ENCODE measurements at regions not wholly inside any gene's neighbourhood (a gene's known extent, or its start where the extent isn't known, plus 50 kb on each side); places are given as distances from the start of the nearest gene placed in this dataset.
A peak's percentile ranks its signal among the peaks of the same experiment; 100 is the strongest.
"Not testable (repeated sequence)": the region's sequence is repeated elsewhere in the genome, so short reads cannot be mapped to it uniquely, and the experiment has no call there.

DNA sequence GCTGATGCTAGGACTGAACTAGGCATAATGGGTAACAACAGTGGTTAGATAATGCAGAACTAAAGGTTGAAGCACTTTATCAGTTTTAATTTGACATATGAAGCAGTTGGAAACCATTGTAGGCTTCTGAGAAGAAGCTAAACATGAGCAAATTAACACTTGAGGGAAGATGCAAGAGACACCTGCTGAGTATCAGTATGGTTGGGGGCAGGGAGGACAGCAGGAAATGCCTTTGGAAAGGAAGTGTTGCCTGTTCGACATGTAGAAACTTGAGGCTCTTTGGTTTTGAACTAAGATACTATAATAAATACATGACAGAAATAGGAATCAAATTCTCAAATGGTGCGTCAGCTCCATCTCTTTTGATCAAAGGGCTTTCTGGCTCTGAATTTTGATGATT lies 115.6 kb downstream of the FHIP1A start:
- Histone ChIP-seq H3K27ac (ENCODE audit: low read depth, low read length) (no peak overlapping the region), H3K23ac (ENCODE audit: low read length) (no peak overlapping the region)
- no CpG with 5 or more reads among the region's 2 CpGs for WGBS (ENCODE audit: extremely low coverage, insufficient coverage, low lambda C conversion rate)

DNA sequence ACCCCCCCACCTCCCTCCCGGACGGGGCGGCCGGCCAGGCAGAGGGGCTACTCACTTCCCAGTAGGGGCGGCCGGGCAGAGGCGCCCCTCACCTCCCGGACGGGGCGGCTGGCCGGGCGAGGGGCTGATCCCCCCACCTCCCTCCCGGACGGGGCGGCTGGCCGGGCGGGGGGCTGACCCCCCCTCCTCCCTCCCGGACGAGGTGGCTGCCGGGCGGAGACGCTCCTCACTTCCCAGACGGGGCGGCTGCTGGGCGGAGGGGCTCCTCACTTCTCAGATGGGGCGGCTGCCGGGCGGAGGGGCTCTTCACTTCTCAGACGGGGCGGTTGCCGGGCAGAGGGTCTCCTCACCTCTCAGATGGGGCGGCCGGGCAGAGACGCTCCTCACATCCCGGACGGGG lies 117.5 kb downstream of the FHIP1A start:
- no CpG with 5 or more reads among the region's 36 CpGs for WGBS (ENCODE audit: extremely low coverage, insufficient coverage, low lambda C conversion rate)
- not testable (repeated sequence) for H3K4me3 ChIP-seq (ENCODE audit: low read length); H3K4me2 ChIP-seq (ENCODE audit: low read length); H3K36me3 ChIP-seq (ENCODE audit: control insufficient read depth, insufficient read depth, low read length); H2BK120ac ChIP-seq (ENCODE audit: low read depth, low read length); H4K5ac ChIP-seq (ENCODE audit: low read length); H3K18ac ChIP-seq (ENCODE audit: low read length); H3K4ac ChIP-seq (ENCODE audit: low read depth, low read length); H3K9ac ChIP-seq (ENCODE audit: low read length); H2AK5ac ChIP-seq (ENCODE audit: low read length); H3K79me2 ChIP-seq (ENCODE audit: control insufficient read depth, insufficient read depth, low read length); H2BK5ac ChIP-seq (ENCODE audit: low read length); H4K8ac ChIP-seq (ENCODE audit: low read depth, low read length); DNase-seq; H2BK15ac ChIP-seq (replicated peaks; ENCODE audit: low read depth); H3K27ac ChIP-seq (ENCODE audit: low read depth, low read length); H3K4me1 ChIP-seq (ENCODE audit: control insufficient read depth, low read depth, low read length); H3K79me1 ChIP-seq (ENCODE audit: low read length); H3K56ac ChIP-seq (ENCODE audit: low read length); H3K27me3 ChIP-seq (ENCODE audit: insufficient read depth, low read length, poor library complexity); H3K23ac ChIP-seq (ENCODE audit: low read length)

More for the DNA sequence above, 115.6 kb downstream of the FHIP1A start:
- H3K79me1 ChIP-seq (ENCODE audit: low read length) = no peaks in the 10 kb centered on the region
- H3K18ac ChIP-seq (ENCODE audit: low read length) = no peak overlapping the region
- H3K79me2 ChIP-seq (ENCODE audit: control insufficient read depth, insufficient read depth, low read length) = no peaks in the 10 kb centered on the region
- H3K4me3 ChIP-seq (ENCODE audit: low read length) = no peak overlapping the region
- no peaks in the 10 kb centered on the region for H3K27me3 ChIP-seq (ENCODE audit: insufficient read depth, low read length, poor library complexity)
- peak overlapping the region; percentile 57 for H2BK15ac ChIP-seq (replicated peaks; ENCODE audit: low read depth)
- no peak overlapping the region for H3K9ac ChIP-seq (ENCODE audit: low read length)
- H3K4ac ChIP-seq (ENCODE audit: low read depth, low read length) = no peak overlapping the region
- H2BK5ac ChIP-seq (ENCODE audit: low read length) = no peak overlapping the region
- no peak overlapping the region for H3K56ac ChIP-seq (ENCODE audit: low read length)
- no peak overlapping the region for H4K5ac ChIP-seq (ENCODE audit: low read length)
- no peaks in the 10 kb centered on the region for H3K36me3 ChIP-seq (ENCODE audit: control insufficient read depth, insufficient read depth, low read length)
- no peak overlapping the region for H3K4me2 ChIP-seq (ENCODE audit: low read length)
- no peak overlapping the region for H2BK120ac ChIP-seq (ENCODE audit: low read depth, low read length)
- no peak overlapping the region for H4K8ac ChIP-seq (ENCODE audit: low read depth, low read length)
- DNase-seq = peak; percentile 67
- H2AK5ac ChIP-seq (ENCODE audit: low read length) = no peak overlapping the region
- H3K4me1 ChIP-seq (ENCODE audit: control insufficient read depth, low read depth, low read length) = peaks cover 6% of the 10 kb centered on the region

DNA sequence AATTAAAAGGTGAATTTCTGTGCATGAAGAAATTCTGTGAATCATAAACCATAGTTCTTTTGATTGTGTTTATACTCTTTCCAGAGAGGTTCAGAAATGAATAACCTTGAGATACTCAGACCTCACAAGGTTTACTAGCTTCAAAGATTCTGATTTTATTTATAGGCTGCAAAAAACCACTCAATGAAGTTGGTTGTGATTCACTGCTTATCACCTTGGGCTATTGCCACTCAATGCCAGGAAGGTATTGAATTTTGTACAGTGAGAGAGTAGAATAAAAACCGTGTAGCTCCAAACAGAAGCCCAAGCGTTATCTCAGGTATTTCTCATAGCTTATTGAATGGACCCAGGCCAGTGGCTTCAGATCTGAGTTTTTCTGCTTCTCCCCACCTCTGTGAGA lies 118.7 kb downstream of the FHIP1A start:
- Histone ChIP-seq H3K4me2 (ENCODE audit: low read length) (no peak overlapping the region), H2BK15ac (replicated peaks; ENCODE audit: low read depth) (no peak overlapping the region), H3K36me3 (ENCODE audit: control insufficient read depth, insufficient read depth, low read length) (no peaks in the 10 kb centered on the region), H3K56ac (ENCODE audit: low read length) (no peak overlapping the region), H3K27ac (ENCODE audit: low read depth, low read length) (no peak overlapping the region), H3K9ac (ENCODE audit: low read length) (no peak overlapping the region), H3K4me3 (ENCODE audit: low read length) (no peak overlapping the region), H4K8ac (ENCODE audit: low read depth, low read length) (no peak overlapping the region), H4K5ac (ENCODE audit: low read length) (no peak overlapping the region), H3K18ac (ENCODE audit: low read length) (no peak overlapping the region), H3K79me2 (ENCODE audit: control insufficient read depth, insufficient read depth, low read length) (no peaks in the 10 kb centered on the region), H3K79me1 (ENCODE audit: low read length) (no peaks in the 10 kb centered on the region), H3K27me3 (ENCODE audit: insufficient read depth, low read length, poor library complexity) (no peaks in the 10 kb centered on the region), H2BK120ac (ENCODE audit: low read depth, low read length) (no peak overlapping the region), H2AK5ac (ENCODE audit: low read length) (no peak overlapping the region), H3K4me1 (ENCODE audit: control insufficient read depth, low read depth, low read length) (peaks cover 6% of the 10 kb centered on the region), H3K4ac (ENCODE audit: low read depth, low read length) (no peak overlapping the region), H3K23ac (ENCODE audit: low read length) (no peak overlapping the region), H2BK5ac (ENCODE audit: low read length) (no peak overlapping the region)
- no CpG with 5 or more reads among the region's 2 CpGs for WGBS (ENCODE audit: extremely low coverage, insufficient coverage, low lambda C conversion rate)
- no peak for DNase-seq

DNA sequence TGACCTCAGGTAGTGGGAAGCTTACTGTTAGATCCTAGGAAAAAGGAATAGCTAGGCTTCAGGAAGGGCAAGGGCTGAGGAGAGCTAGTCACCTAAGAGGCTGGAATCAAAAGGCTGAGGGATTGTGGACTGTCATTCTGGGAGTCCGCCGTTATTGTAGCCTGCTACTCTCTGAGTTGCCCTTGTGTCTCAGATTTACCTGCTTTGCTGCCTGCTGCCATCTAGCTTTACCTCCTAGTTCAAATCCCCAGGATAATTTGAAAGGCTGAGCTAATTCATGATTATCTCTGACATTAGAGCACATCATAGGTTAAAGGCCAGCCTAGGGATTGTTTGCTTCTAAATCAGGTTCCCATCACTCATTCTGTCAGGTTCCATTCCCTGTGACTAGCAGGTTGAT lies 120.2 kb downstream of the FHIP1A start:
- H3K18ac ChIP-seq (ENCODE audit: low read length) = no peak overlapping the region
- peaks cover 6% of the 10 kb centered on the region for H3K4me1 ChIP-seq (ENCODE audit: control insufficient read depth, low read depth, low read length)
- no peak overlapping the region for H2BK5ac ChIP-seq (ENCODE audit: low read length)
- no peaks in the 10 kb centered on the region for H3K79me2 ChIP-seq (ENCODE audit: control insufficient read depth, insufficient read depth, low read length)
- no peak overlapping the region for H2BK15ac ChIP-seq (replicated peaks; ENCODE audit: low read depth)
- H4K8ac ChIP-seq (ENCODE audit: low read depth, low read length) = no peak overlapping the region
- no CpG with 5 or more reads among the region's 2 CpGs for WGBS (ENCODE audit: extremely low coverage, insufficient coverage, low lambda C conversion rate)
- no peaks in the 10 kb centered on the region for H3K27me3 ChIP-seq (ENCODE audit: insufficient read depth, low read length, poor library complexity)
- no peak overlapping the region for H2AK5ac ChIP-seq (ENCODE audit: low read length)
- H3K27ac ChIP-seq (ENCODE audit: low read depth, low read length) = no peak overlapping the region
- no peak overlapping the region for H4K5ac ChIP-seq (ENCODE audit: low read length)
- no peak overlapping the region for H3K56ac ChIP-seq (ENCODE audit: low read length)
- H2BK120ac ChIP-seq (ENCODE audit: low read depth, low read length) = no peak overlapping the region
- H3K9ac ChIP-seq (ENCODE audit: low read length) = no peak overlapping the region
- DNase-seq = no peak
- no peaks in the 10 kb centered on the region for H3K79me1 ChIP-seq (ENCODE audit: low read length)
- no peaks in the 10 kb centered on the region for H3K36me3 ChIP-seq (ENCODE audit: control insufficient read depth, insufficient read depth, low read length)
- no peak overlapping the region for H3K23ac ChIP-seq (ENCODE audit: low read length)
- H3K4me3 ChIP-seq (ENCODE audit: low read length) = no peak overlapping the region
- H3K4me2 ChIP-seq (ENCODE audit: low read length) = no peak overlapping the region
- no peak overlapping the region for H3K4ac ChIP-seq (ENCODE audit: low read depth, low read length)

DNA sequence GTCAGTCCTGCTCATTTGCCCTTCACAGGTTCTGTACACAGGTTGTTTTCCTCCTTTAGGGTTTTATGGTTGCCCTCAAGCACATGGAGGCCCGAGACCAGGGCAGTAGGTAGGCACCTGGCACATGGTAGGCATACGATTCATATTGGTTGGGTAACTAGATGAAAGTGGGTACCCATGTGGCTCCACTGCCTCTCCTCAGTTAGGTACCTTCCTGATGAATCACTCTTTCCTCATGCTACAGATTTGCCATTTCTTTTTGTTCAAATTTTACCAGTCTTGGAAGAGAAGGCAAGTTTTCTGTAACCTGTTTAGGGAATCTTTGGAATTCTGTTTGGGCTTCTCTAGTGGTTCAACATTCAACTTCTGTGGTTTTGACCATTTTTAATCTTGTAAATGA lies 121.3 kb downstream of the FHIP1A start:
- Histone ChIP-seq H3K4me1 (ENCODE audit: control insufficient read depth, low read depth, low read length) (no peaks in the 10 kb centered on the region), H2AK5ac (ENCODE audit: low read length) (no peak overlapping the region), H3K9ac (ENCODE audit: low read length) (no peak overlapping the region), H3K4me2 (ENCODE audit: low read length) (no peak overlapping the region), H3K18ac (ENCODE audit: low read length) (no peak overlapping the region), H4K5ac (ENCODE audit: low read length) (no peak overlapping the region), H3K23ac (ENCODE audit: low read length) (no peak overlapping the region), H3K79me2 (ENCODE audit: control insufficient read depth, insufficient read depth, low read length) (no peaks in the 10 kb centered on the region), H2BK120ac (ENCODE audit: low read depth, low read length) (no peak overlapping the region), H2BK15ac (replicated peaks; ENCODE audit: low read depth) (no peak overlapping the region), H3K4me3 (ENCODE audit: low read length) (no peak overlapping the region), H3K56ac (ENCODE audit: low read length) (no peak overlapping the region), H3K4ac (ENCODE audit: low read depth, low read length) (peak overlapping the region; percentile 59), H3K27ac (ENCODE audit: low read depth, low read length) (no peak overlapping the region), H3K27me3 (ENCODE audit: insufficient read depth, low read length, poor library complexity) (no peaks in the 10 kb centered on the region), H4K8ac (ENCODE audit: low read depth, low read length) (no peak overlapping the region), H3K79me1 (ENCODE audit: low read length) (no peaks in the 10 kb centered on the region), H2BK5ac (ENCODE audit: low read length) (no peak overlapping the region), H3K36me3 (ENCODE audit: control insufficient read depth, insufficient read depth, low read length) (no peaks in the 10 kb centered on the region)
- DNase-seq = no peak
- no CpG with 5 or more reads among the region's 2 CpGs for WGBS (ENCODE audit: extremely low coverage, insufficient coverage, low lambda C conversion rate)

DNA sequence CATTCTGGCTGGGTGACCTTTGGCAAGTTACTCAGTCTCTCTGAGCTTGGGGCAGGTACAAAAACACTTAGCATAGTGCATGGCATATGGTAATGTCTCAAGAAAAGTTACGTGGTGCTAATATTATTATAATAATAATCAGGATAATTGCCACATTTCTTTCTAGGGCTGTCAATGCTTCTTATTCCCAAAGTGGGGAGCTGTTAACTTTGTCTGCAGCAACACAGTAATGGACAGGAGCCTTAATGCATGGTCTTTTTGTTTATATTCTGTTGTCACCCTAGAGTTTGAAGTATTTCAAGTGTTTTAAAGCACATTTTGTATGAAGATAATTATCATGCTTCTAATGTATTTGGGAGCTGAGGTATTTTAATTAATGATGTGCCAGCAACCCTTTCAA lies 121.8 kb downstream of the FHIP1A start:
- DNase-seq = no peak
- no CpG with 5 or more reads among the region's 1 CpG for WGBS (ENCODE audit: extremely low coverage, insufficient coverage, low lambda C conversion rate)
- Histone ChIP-seq H4K5ac (ENCODE audit: low read length) (no peak overlapping the region), H3K56ac (ENCODE audit: low read length) (no peak overlapping the region), H3K79me1 (ENCODE audit: low read length) (no peaks in the 10 kb centered on the region), H2BK15ac (replicated peaks; ENCODE audit: low read depth) (no peak overlapping the region), H3K18ac (ENCODE audit: low read length) (no peak overlapping the region), H4K8ac (ENCODE audit: low read depth, low read length) (no peak overlapping the region), H3K4ac (ENCODE audit: low read depth, low read length) (peak overlapping the region; percentile 59), H3K79me2 (ENCODE audit: control insufficient read depth, insufficient read depth, low read length) (no peaks in the 10 kb centered on the region), H3K4me1 (ENCODE audit: control insufficient read depth, low read depth, low read length) (no peaks in the 10 kb centered on the region), H3K4me3 (ENCODE audit: low read length) (no peak overlapping the region), H2AK5ac (ENCODE audit: low read length) (no peak overlapping the region), H3K27ac (ENCODE audit: low read depth, low read length) (no peak overlapping the region), H3K23ac (ENCODE audit: low read length) (no peak overlapping the region), H3K27me3 (ENCODE audit: insufficient read depth, low read length, poor library complexity) (no peaks in the 10 kb centered on the region), H2BK5ac (ENCODE audit: low read length) (no peak overlapping the region), H3K4me2 (ENCODE audit: low read length) (no peak overlapping the region), H3K36me3 (ENCODE audit: control insufficient read depth, insufficient read depth, low read length) (no peaks in the 10 kb centered on the region), H3K9ac (ENCODE audit: low read length) (no peak overlapping the region), H2BK120ac (ENCODE audit: low read depth, low read length) (no peak overlapping the region)
